Neural progenitor cell (in vitro differentiated cells): ENCODE measurements at regions not wholly inside any gene's neighbourhood (a gene's known extent, or its start where the extent isn't known, plus 50 kb on each side); places are given as distances from the start of the nearest gene placed in this dataset.

ENCODE experiments used
- CTCF ChIP-seq: fragments of 200-600 bp; sonication (generic); IDR thresholded peaks from 2 replicates; pipeline ENCODE4 v1.5.1; 2017; ENCODE audit warnings: antibody characterized with exemption, mild to moderate bottlenecking
- EZH2 ChIP-seq: fragments of 200-600 bp; sonication (generic); IDR thresholded peaks from 2 replicates; pipeline ENCODE4 v1.6.1; 2017; ENCODE audit warnings: antibody characterized with exemption, mild to moderate bottlenecking, moderate library complexity

- no peak for TF ChIP-seq CTCF
- TF ChIP-seq EZH2: no peak
Measured at GRCh38 chr3:19811689-19812088, 122.3 kb downstream of the EFHB start.
